ENCODE measurements at regions not wholly inside any gene's neighbourhood (a gene's known extent, or its start where the extent isn't known, plus 50 kb on each side); places are given as distances from the start of the nearest gene placed in this dataset.

- DNase-seq (ENCODE audit: low read depth): no peak
- H3K4me3 ChIP-seq (ENCODE audit: low read depth, low read length): no peak overlapping the region
- TF ChIP-seq CTCF (conservative IDR thresholded peaks at IDR 0.05; ENCODE audit: low read depth, low read length): no peak
Observed at GRCh38 chr3:78015856-78016255, 976.0 kb downstream of the ROBO2 start.

GRCh38 chr3:78021710-78022109 is 981.8 kb downstream of the ROBO2 start:
- H3K4me3 ChIP-seq (ENCODE audit: low read depth, low read length): no peak overlapping the region
- DNase-seq (ENCODE audit: low read depth): no peak
- no peak for TF ChIP-seq CTCF (conservative IDR thresholded peaks at IDR 0.05; ENCODE audit: low read depth, low read length)

GRCh38 chr3:78022232-78022631 is 982.3 kb downstream of the ROBO2 start:
- no peak for TF ChIP-seq CTCF (conservative IDR thresholded peaks at IDR 0.05; ENCODE audit: low read depth, low read length)
- no peak overlapping the region for H3K4me3 ChIP-seq (ENCODE audit: low read depth, low read length)
- no peak for DNase-seq (ENCODE audit: low read depth)

- no peak for TF ChIP-seq CTCF (conservative IDR thresholded peaks at IDR 0.05; ENCODE audit: low read depth, low read length)
- H3K4me3 ChIP-seq (ENCODE audit: low read depth, low read length): no peak overlapping the region
- DNase-seq (ENCODE audit: low read depth): no peak
Observed at GRCh38 chr3:78023257-78023656, 983.4 kb downstream of the ROBO2 start.

- no peak for TF ChIP-seq CTCF (conservative IDR thresholded peaks at IDR 0.05; ENCODE audit: low read depth, low read length)
- no peak overlapping the region for H3K4me3 ChIP-seq (ENCODE audit: low read depth, low read length)
- no peak for DNase-seq (ENCODE audit: low read depth)
Observed at GRCh38 chr3:78025916-78026315, 986.0 kb downstream of the ROBO2 start.

- no peak overlapping the region for H3K4me3 ChIP-seq (ENCODE audit: low read depth, low read length)
- TF ChIP-seq CTCF (conservative IDR thresholded peaks at IDR 0.05; ENCODE audit: low read depth, low read length): no peak
- DNase-seq (ENCODE audit: low read depth): no peak
Observed at GRCh38 chr3:78026318-78026828, 986.5 kb downstream of the ROBO2 start.

- no peak overlapping the region for H3K4me3 ChIP-seq (ENCODE audit: low read depth, low read length)
- TF ChIP-seq CTCF (conservative IDR thresholded peaks at IDR 0.05; ENCODE audit: low read depth, low read length): no peak
- DNase-seq (ENCODE audit: low read depth): no peak
Observed at GRCh38 chr3:78029775-78030174, 989.9 kb downstream of the ROBO2 start.

All from choroid plexus epithelial cell (primary cell).